K562 (cell line): ENCODE measurements at regions not wholly inside any gene's neighbourhood (a gene's known extent, or its start where the extent isn't known, plus 50 kb on each side); places are given as distances from the start of the nearest gene placed in this dataset.

Experiments used
- ATAC-seq: fragments of 200-7000 bp; cut with Tn5 transposase; 3 replicates; pipeline ENCODE4 v1.9.1; 2020; ENCODE audit warnings: moderate library complexity
- BruUV-seq: library from RNA; stranded (reverse); fragments of 400-500 nt; replicated peaks from 2 replicates; lab custom pipeline; 2021; lab: Mats Ljungman, UMichigan
- CTCF ChIA-PET: fragments of 300-600 bp; formaldehyde crosslinking; extraction: SDS; loops from one replicate; lab custom pipeline; 2021; ENCODE audit warnings: low intra/inter-chr PET ratio; lab: Yijun Ruan, JAX
- POLR2A ChIA-PET: fragments of 300-600, 350-650 bp; sonication (Branson Sonifier 250); formaldehyde crosslinking; extraction: SDS; loops from one replicate; lab custom pipeline; 2021; ENCODE audit warnings: antibody characterized with exemption, inconsistent platforms; lab: Yijun Ruan, JAX
- DNase-seq, 4 experiments: peaks; one replicate each; pipeline versions ENCODE4 v3.0.0 to v3.0.0-alpha.2; 2011 to 2018; ENCODE audit warnings: low spot score in 3 of 4, mixed read lengths in 3 of 4; ENCODE audit errors: extremely low read depth in 1 of 4
- FAIRE-seq: peaks from 2 replicates; lab custom pipeline; 2011; peaks lifted over from hg19 to GRCh38; lab: Jason Lieb, UNC
- H2AFZ ChIP-seq: 2 replicates; pipeline ENCODE4 v1.6.0; 2011; ENCODE audit warnings: low read depth, low read length, control low read depth, inconsistent platforms
- H3K27ac ChIP-seq: fragments of 200-600 bp; 3 replicates; pipeline ENCODE4 v1.8.0; 2011; ENCODE audit warnings: low read depth, mild to moderate bottlenecking, control low read depth, inconsistent platforms, low read length, moderate library complexity, mixed read lengths; ENCODE audit errors: extremely low read depth
- H3K27me3 ChIP-seq, 2 experiments: fragments of 300-600 bp in 1 of 2; 2 replicates in 1 of 2; 3 replicates in 1 of 2; pipeline versions ENCODE4 v1.6.0 to v1.8.0; 2011; ENCODE audit warnings: inconsistent platforms in 2 of 2, low read length in 2 of 2, mild to moderate bottlenecking in 1 of 2, mixed read lengths in 1 of 2, moderate library complexity in 1 of 2; ENCODE audit not compliant: control insufficient read depth in 2 of 2, insufficient read depth in 2 of 2
- H3K36me3 ChIP-seq: fragments of 300-600 bp; 3 replicates; pipeline ENCODE4 v1.8.0; 2011; ENCODE audit warnings: mild to moderate bottlenecking, low read length, inconsistent platforms; ENCODE audit not compliant: control insufficient read depth, insufficient read depth
- H3K4me1 ChIP-seq, 2 experiments: fragments of 200-600 bp in 1 of 2; replicated peaks in 1 of 2; 2 replicates in 1 of 2; 3 replicates in 1 of 2; pipeline versions ENCODE4 v1.5.1 to v1.8.0; 2011; ENCODE audit warnings: inconsistent platforms in 2 of 2, low read length in 2 of 2, mild to moderate bottlenecking in 1 of 2, mixed read lengths in 1 of 2, moderate library complexity in 1 of 2; ENCODE audit not compliant: control insufficient read depth in 2 of 2, insufficient read depth in 2 of 2
- H3K4me2 ChIP-seq: 2 replicates; pipeline ENCODE4 v1.6.1; 2011; ENCODE audit warnings: low read length, control low read depth, inconsistent platforms, mixed read lengths; ENCODE audit not compliant: insufficient read depth
- H3K4me3 ChIP-seq: fragments of 200-600 bp; sonication (generic), shearing (Covaris generic); 2 replicates; pipeline ENCODE4 v1.5.1; 2016; ENCODE audit warnings: control low read depth, inconsistent platforms
- H3K79me2 ChIP-seq: fragments of 200-600 bp; 3 replicates; pipeline ENCODE4 v1.8.0; 2011; ENCODE audit warnings: low read length, inconsistent platforms; ENCODE audit not compliant: control insufficient read depth, insufficient read depth
- H3K9ac ChIP-seq, 2 experiments: 2 replicates each; pipeline versions ENCODE4 v1.6.0 to v1.6.1; 2011; ENCODE audit warnings: low read depth in 2 of 2, low read length in 2 of 2, control low read depth in 1 of 2, inconsistent platforms in 1 of 2, mild to moderate bottlenecking in 1 of 2, mixed read lengths in 1 of 2; ENCODE audit not compliant: insufficient read depth in 1 of 2
- H3K9me1 ChIP-seq: one replicate; pipeline ENCODE4 v1.6.0; 2011; ENCODE audit warnings: inconsistent platforms, mild to moderate bottlenecking, low read length, moderate library complexity; ENCODE audit not compliant: control insufficient read depth, insufficient read depth
- H3K9me3 ChIP-seq: replicated peaks from 2 replicates; pipeline ENCODE4 v1.5.1; 2011; ENCODE audit warnings: low read depth, low read length, inconsistent platforms; ENCODE audit not compliant: control insufficient read depth, insufficient read depth
- H4K20me1 ChIP-seq: replicated peaks from 2 replicates; pipeline ENCODE4 v1.6.1; 2011; ENCODE audit warnings: low read length, inconsistent platforms, mixed read lengths; ENCODE audit not compliant: control insufficient read depth, insufficient read depth
- HDAC2 ChIP-seq: fragments of 450-650 bp; IDR thresholded peaks from 2 replicates; pipeline ENCODE4 v1.6.1; 2016; ENCODE audit warnings: mild to moderate bottlenecking
- NCOA6 ChIP-seq: fragments of 450-650 bp; IDR thresholded peaks from 2 replicates; pipeline ENCODE4 v1.6.1; 2017; ENCODE audit warnings: mild to moderate bottlenecking
- NR3C1 ChIP-seq: sonication (generic); formaldehyde crosslinking; IDR thresholded peaks from 2 replicates; pipeline ENCODE4 v1.8.1; 2022; ENCODE audit warnings: missing genetic modification reagents
- PHB ChIP-seq: fragments of 250-450 bp; sonication (Bioruptor Pico); IDR thresholded peaks from 2 replicates; pipeline ENCODE4 v1.5.0; 2021
- POLR2B ChIP-seq: fragments of 450-650 bp; IDR thresholded peaks from 2 replicates; pipeline ENCODE4 v1.6.1; 2018; ENCODE audit warnings: low read depth; ENCODE audit not compliant: partially characterized antibody
- ZNF780A ChIP-seq: fragments of 250-450 bp; sonication (Bioruptor Pico); IDR thresholded peaks from 2 replicates; pipeline ENCODE4 v1.5.0; 2021; ENCODE audit warnings: mild to moderate bottlenecking
- WGBS: fragments of 100-300 bp; shearing (Covaris generic); methylation state at CpG from one replicate; pipeline ENCODE4 v1.1.6; 2016; ENCODE audit warnings: low coverage, mixed read lengths; ENCODE audit not compliant: insufficient coverage; ENCODE audit errors: missing lambda C conversion rate; 5-methylcytosine and 5-hydroxymethylcytosine counted together
- in situ Hi-C: fragments of 300-500 bp; cut with MboI; formaldehyde crosslinking; loops from 4 replicates; pipeline ENCODE4 v1.15.0; 2018; ENCODE audit warnings: inconsistent platforms, mixed read lengths
- intact Hi-C: fragments of 100-400 bp; cut with micrococcal nuclease; formaldehyde crosslinking; loops from 2 replicates; pipeline ENCODE4 v1.14.2; 2022
- TF ChIP-seq, protein P1 (sequence below), 3 experiments: fragments of 200-800 bp in 1 of 3; sonication (Bioruptor generic) in 1 of 3; sonication (generic) in 1 of 3; formaldehyde crosslinking in 1 of 3; IDR thresholded peaks; 2 replicates each; pipeline versions ENCODE4 v1.6.1 to v1.8.0; 2016 to 2022; ENCODE audit warnings: mild to moderate bottlenecking in 2 of 3, missing compliant biosample characterization in 2 of 3, missing genetic modification characterization in 2 of 3, missing genetic modification reagents in 1 of 3
- TF ChIP-seq, protein P2 (sequence below): fragments of 250-450 bp; sonication (Bioruptor Pico); IDR thresholded peaks from 2 replicates; pipeline ENCODE4 v1.5.0; 2020; ENCODE audit warnings: mild to moderate bottlenecking, borderline replicate concordance

DNA sequence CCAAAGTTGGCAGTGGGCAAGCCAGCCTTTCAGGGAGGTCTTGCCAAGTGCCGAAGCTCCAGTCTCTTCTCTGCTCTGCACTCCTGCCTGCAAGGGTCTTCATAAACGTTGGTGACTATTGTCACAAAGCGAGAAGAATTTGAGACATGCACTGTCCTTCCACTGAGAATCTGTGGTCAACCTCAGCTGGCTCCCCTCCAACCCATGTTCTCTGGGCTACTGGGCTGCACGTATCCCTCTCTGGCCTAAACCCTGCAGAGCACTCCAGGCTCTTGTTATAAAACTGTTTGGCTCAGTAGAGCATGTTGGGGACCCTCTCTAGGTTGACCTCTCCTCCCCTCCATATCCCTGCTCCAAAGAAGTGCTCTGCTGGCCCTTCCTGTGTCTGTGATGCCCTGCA, 260.4 kb upstream of the NFE2L3 start:
- FAIRE-seq (no peak), ATAC-seq (no peak), DNase-seq (no peak)
- H3K9me1 ChIP-seq: no peaks in the 10 kb centered on the region
- TF ChIP-seq, protein P1, sequence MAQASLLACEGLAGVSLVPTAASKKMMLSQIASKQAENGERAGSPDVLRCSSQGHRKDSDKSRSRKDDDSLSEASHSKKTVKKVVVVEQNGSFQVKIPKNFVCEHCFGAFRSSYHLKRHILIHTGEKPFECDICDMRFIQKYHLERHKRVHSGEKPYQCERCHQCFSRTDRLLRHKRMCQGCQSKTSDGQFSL (CRISPR knock-in tag; IDR thresholded peaks at IDR 0.05): no peak
- TF ChIP-seq, protein P1 (tag; IDR thresholded peaks at IDR 0.05): no peak
- no peak for TF ChIP-seq POLR2B
- no peak for TF ChIP-seq ZNF780A (CRISPR knock-in tag)
- TF ChIP-seq, protein P2, sequence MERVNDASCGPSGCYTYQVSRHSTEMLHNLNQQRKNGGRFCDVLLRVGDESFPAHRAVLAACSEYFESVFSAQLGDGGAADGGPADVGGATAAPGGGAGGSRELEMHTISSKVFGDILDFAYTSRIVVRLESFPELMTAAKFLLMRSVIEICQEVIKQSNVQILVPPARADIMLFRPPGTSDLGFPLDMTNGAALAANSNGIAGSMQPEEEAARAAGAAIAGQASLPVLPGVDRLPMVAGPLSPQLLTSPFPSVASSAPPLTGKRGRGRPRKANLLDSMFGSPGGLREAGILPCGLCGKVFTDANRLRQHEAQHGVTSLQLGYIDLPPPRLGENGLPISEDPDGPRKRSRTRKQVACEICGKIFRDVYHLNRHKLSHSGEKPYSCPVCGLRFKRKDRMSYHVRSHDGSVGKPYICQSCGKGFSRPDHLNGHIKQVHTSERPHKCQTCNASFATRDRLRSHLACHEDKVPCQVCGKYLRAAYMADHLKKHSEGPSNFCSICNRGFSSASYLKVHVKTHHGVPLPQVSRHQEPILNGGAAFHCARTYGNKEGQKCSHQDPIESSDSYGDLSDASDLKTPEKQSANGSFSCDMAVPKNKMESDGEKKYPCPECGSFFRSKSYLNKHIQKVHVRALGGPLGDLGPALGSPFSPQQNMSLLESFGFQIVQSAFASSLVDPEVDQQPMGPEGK (CRISPR knock-in tag): no peak
- TF ChIP-seq NR3C1 (CRISPR knock-in tag): no peak
- no peak for TF ChIP-seq HDAC2
- TF ChIP-seq PHB: no peak
- no peak for TF ChIP-seq NCOA6
- peaks cover 4 to 7% of the 10 kb centered on the region in 2 experiments; a peak in 4 of 5 replicates for H3K4me1 ChIP-seq
- H3K27ac ChIP-seq: no peak overlapping the region
- ChIA-PET CTCF (interaction anchor here (1.8 to 2.0 kb wide), 2 partner anchors 474 to 477 kb away, joined by 11 to 27 read pairs; no protein-coding TSS in a partner anchor), POLR2A (interaction anchor here (1.3 kb wide), 1 partner anchor 215 kb away, joined by 3 read pairs; no protein-coding TSS in a partner anchor)
- peaks cover 3% of the 10 kb centered on the region; the same call in 1 of the 2 replicates for H3K9me3 ChIP-seq
- no peaks in the 10 kb centered on the region for H4K20me1 ChIP-seq
- no peak overlapping the region for H3K4me3 ChIP-seq
- H3K4me2 ChIP-seq: no peak overlapping the region
- H2AFZ ChIP-seq: no peak overlapping the region
- WGBS: 10% methylated on average over 4 of the region's 4 CpGs
- H3K36me3 ChIP-seq: no peaks in the 10 kb centered on the region
- BruUV-seq: no TSS peak
- intact Hi-C loops: loop anchor here (5.0 to 10.0 kb wide), 4 partner anchors 186 to 1271 kb away; partner anchors contain the start of genes CBX3 and HNRNPA2B1
- in situ Hi-C loops: loop anchor here (10.0 to 25.0 kb wide), 3 partner anchors 621 to 1271 kb away; partner anchors contain the start of genes HOXA10, HOXA3, HOXA7 and HOXA9
- H3K9ac ChIP-seq: no peak overlapping the region
- no peaks in the 10 kb centered on the region for H3K79me2 ChIP-seq
- H3K27me3 ChIP-seq: peaks cover 3 to 9% of the 10 kb centered on the region in 2 experiments; a peak in 3 of 5 replicates
